NCI-H748 (cell line): ENCODE measurements at regions not wholly inside any gene's neighbourhood (a gene's known extent, or its start where the extent isn't known, plus 50 kb on each side); places are given as distances from the start of the nearest gene placed in this dataset.
"Not testable (repeated sequence)": the region's sequence is repeated elsewhere in the genome, so short reads cannot be mapped to it uniquely, and the experiment has no call there.

Source experiments
- DNase-seq: peaks from one replicate; lab custom pipeline; 2025; ENCODE audit not compliant: unreplicated experiment; lab: John Stamatoyannopoulos, UW

GRCh38 chrX:145393702-145394235, 146.5 kb downstream of the SPANXN1 start:
- DNase-seq = no peak

DNA sequence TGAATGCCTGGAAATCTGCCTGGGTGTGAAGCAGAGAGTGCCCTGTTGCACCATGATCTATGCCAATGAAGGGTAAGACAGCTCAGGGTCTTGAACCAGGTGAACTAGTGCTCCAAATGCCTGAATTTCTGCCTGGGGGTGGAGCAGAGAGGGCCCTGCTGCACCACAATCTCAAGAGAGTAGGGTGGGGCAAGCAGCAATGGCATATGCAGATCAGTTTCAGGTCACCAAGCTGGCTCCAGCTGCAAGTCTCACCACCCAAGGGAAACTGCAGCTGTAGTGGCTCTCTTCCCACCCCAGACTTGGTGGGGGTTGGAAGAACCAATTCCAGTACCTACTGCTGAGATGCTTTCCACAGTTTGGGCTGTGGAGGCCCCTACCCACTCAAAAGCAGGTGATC, 147.0 kb downstream of the SPANXN1 start:
- DNase-seq = no peak

DNA sequence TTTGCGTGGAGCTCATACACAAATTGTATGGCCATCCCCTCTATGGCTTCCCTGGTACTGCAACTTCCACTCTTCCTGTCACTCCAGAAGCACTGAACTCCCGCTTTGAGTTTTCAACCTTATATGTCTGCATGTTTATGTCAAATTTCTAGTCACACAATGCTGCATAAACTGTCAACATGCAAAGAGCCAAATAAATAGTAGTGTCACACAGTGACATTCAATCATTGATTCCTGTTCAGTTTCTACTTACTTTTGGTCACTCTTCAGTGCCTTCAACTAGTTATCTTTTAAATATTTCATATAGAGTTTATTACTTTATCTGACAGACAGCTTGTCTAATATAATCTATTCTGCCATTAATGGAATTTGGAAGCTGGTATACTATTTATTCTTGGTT, 149.3 kb downstream of the SPANXN1 start:
- no peak for DNase-seq

GRCh38 chrX:145405012-145405411, 157.7 kb downstream of the SPANXN1 start:
- DNase-seq = peak; percentile 22

GRCh38 chrX:145410622-145411021, 163.3 kb downstream of the SPANXN1 start:
- no peak for DNase-seq

GRCh38 chrX:145436211-145436610, 188.9 kb downstream of the SPANXN1 start:
- not testable (repeated sequence) for DNase-seq

GRCh38 chrX:145464650-145465049, 217.3 kb downstream of the SPANXN1 start:
- no peak for DNase-seq

- DNase-seq = no peak
These were observed 228.4 kb downstream of the SPANXN1 start for GRCh38 chrX:145475725-145476124.

- no peak for DNase-seq
These were observed 237.4 kb downstream of the SPANXN1 start for GRCh38 chrX:145484740-145485139.

DNA sequence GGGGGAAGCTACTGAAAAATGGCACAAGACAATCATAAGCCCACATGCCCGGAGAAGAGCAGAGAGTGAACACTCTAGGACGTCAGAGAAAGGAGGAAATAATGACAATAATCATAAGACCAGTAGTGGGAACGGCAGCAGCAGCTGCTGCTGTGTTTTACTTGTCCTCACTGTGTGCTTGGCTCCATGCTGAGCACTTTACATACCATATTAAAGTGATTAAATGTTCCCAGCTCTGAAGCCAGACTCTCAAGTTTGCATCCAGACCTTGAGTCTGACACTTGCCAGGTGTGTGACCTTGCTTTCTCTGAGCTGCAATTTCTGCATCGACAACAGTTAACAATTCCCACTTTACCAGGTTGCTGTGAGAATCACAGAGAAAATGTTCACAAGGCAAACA, 255.4 kb downstream of the SPANXN1 start:
- DNase-seq = no peak

GRCh38 chrX:145506214-145506613, 258.9 kb downstream of the SPANXN1 start:
- no peak for DNase-seq

GRCh38 chrX:145524931-145525330, 277.6 kb downstream of the SPANXN1 start:
- DNase-seq = no peak

- no peak for DNase-seq
These were observed 285.0 kb downstream of the SPANXN1 start for GRCh38 chrX:145532176-145532780.

GRCh38 chrX:145533534-145533933, 284.1 kb upstream of the SLITRK2 start:
- DNase-seq = no peak

GRCh38 chrX:145549496-145549895, 268.1 kb upstream of the SLITRK2 start:
- no peak for DNase-seq

- no peak for DNase-seq
These were observed 265.0 kb upstream of the SLITRK2 start for GRCh38 chrX:145552643-145553042.

GRCh38 chrX:145553702-145554101, 263.9 kb upstream of the SLITRK2 start:
- DNase-seq = no peak

- no peak for DNase-seq
These were observed 254.5 kb upstream of the SLITRK2 start for GRCh38 chrX:145563159-145563558.

GRCh38 chrX:145609951-145610511, 207.6 kb upstream of the SLITRK2 start:
- DNase-seq = no peak

DNA sequence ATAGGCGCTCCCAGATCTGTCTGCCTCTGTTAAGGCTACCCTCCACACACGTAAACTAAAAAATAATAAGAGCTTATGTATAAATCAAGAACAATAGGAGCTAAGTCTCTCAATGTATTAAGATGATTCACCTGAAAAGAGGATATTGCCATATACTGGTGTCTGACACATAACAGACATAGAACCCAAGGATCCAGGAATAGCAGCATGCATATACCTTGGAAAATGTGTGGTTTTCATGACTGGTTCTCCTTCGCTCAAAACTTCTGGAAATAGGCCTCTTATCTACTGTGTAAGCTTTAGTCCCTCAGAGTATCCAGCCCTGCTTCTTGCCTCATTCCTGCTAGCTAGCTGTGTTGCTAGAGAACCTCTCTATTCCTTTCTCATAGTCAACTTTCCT, 203.7 kb upstream of the SLITRK2 start:
- DNase-seq = no peak

DNA sequence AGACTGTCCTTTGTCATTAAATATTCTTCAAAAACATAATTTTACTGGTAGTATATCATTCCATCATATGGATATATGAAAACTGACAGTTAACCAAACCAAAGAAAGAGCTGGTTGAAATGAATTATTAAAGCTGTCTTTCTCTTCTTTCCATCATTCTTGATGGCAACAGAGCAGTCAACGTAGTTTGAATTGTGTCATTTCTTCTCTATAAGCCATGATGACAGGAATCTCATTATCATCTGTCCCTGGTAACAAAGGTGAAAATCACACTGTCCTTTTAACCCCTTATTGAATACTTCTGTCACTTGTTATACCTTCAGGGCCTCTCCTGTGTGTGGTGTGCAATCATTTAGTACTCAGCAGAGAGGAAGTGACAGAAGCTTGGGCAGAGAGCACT, 197.0 kb upstream of the SLITRK2 start:
- no peak for DNase-seq

- no peak for DNase-seq
These were observed 194.2 kb upstream of the SLITRK2 start for GRCh38 chrX:145623453-145623852.

DNA sequence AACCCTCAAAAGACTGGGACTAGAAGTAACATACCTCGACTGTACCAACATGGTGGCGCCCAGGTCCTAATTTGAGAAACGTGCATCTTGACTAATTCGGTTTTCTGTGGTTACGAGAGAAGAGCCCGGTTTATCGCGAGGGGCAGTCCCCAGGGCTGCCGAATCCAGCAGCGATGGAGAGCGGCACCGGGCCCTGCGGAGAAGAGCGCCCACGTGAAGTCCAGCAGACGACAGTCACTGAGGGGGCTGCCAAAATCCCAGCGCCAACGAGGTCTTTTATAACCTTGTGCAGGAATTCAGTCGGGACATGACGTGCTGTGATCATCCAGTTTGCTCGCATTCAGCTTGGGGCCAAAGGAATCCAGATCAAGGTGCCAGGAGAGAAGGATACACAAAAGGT, 187.5 kb upstream of the SLITRK2 start:
- DNase-seq = no peak
